ENCODE measurements at regions not wholly inside any gene's neighbourhood (a gene's known extent, or its start where the extent isn't known, plus 50 kb on each side); places are given as distances from the start of the nearest gene placed in this dataset.
"Not testable (repeated sequence)": the region's sequence is repeated elsewhere in the genome, so short reads cannot be mapped to it uniquely, and the experiment has no call there.

GRCh38 chr6:1473166-1473565 is 83.8 kb downstream of the FOXF2 start:
- ChIA-PET POLR2A (no interaction called here), CTCF (no interaction called here)
- DNase-seq = no peak
- Mint-ChIP-seq H3K4me3 (no peak overlapping the region), H3K9me3 (ENCODE audit: insufficient read depth) (no peaks in the 10 kb centered on the region), H3K27ac (no peak overlapping the region), H3K4me1 (ENCODE audit: low read depth) (peaks cover 3% of the 10 kb centered on the region), H3K27me3 (ENCODE audit: low read depth) (peaks cover 9% of the 10 kb centered on the region), H3K36me3 (ENCODE audit: low read depth) (no peaks in the 10 kb centered on the region)
- no peak for ATAC-seq

DNA sequence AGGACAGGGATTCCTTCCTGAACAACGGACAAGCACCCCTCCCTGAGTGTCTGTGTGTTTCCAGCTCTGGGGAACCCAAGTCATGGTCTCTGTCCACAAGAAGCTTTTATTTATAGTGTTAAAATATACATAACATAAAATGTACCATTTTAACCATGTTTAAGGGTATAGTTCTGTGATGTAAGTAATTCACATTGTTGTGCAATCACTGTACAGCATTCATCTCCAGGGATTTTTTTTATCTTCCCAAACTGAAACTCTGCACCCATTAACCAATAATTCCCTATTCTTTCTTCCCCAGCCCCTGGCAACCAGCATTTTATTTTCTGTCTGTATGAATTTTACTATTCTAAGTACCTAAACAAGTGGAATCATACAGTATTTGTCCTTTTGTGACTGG is 84.2 kb downstream of the FOXF2 start:
- Mint-ChIP-seq H3K4me3 (no peak overlapping the region), H3K36me3 (ENCODE audit: low read depth) (no peaks in the 10 kb centered on the region), H3K27ac (no peak overlapping the region), H3K4me1 (ENCODE audit: low read depth) (peaks cover 3% of the 10 kb centered on the region), H3K9me3 (ENCODE audit: insufficient read depth) (no peaks in the 10 kb centered on the region), H3K27me3 (ENCODE audit: low read depth) (peaks cover 12% of the 10 kb centered on the region)
- DNase-seq (no peak), ATAC-seq (no peak)
- ChIA-PET CTCF (no interaction called here), POLR2A (no interaction called here)

DNA sequence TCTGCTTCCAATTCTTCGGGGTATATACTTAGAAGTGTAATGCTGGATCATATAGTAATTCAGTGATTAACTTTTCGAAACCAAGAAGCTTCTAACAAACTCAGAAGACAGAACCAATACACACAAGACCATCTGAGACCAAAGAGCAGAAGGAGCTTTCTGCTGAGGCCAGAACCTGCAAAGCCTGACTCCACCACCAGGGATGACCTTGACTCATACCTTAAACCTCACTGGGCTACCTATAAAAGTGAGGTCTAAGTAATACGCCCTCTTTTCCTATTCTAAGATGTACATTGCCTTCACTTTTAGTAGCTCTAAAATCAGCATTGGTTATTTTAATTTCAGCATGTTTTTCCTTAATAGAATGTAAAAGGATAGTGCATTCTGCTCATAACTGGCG is 84.8 kb downstream of the FOXF2 start:
- no peak overlapping the region for H3K27ac Mint-ChIP-seq
- POLR2A ChIA-PET = no interaction called here
- no peaks in the 10 kb centered on the region for H3K9me3 Mint-ChIP-seq (ENCODE audit: insufficient read depth)
- peaks cover 3% of the 10 kb centered on the region for H3K4me1 Mint-ChIP-seq (ENCODE audit: low read depth)
- CTCF ChIA-PET = no interaction called here
- no peak overlapping the region for H3K4me3 Mint-ChIP-seq
- no peak for DNase-seq
- peaks cover 13% of the 10 kb centered on the region for H3K27me3 Mint-ChIP-seq (ENCODE audit: low read depth)
- H3K36me3 Mint-ChIP-seq (ENCODE audit: low read depth) = no peaks in the 10 kb centered on the region
- no peak for ATAC-seq

GRCh38 chr6:1475174-1475573 is 85.8 kb downstream of the FOXF2 start:
- Mint-ChIP-seq H3K27me3 (ENCODE audit: low read depth) (peaks cover 16% of the 10 kb centered on the region), H3K27ac (no peak overlapping the region), H3K36me3 (ENCODE audit: low read depth) (no peaks in the 10 kb centered on the region), H3K9me3 (ENCODE audit: insufficient read depth) (no peaks in the 10 kb centered on the region), H3K4me1 (ENCODE audit: low read depth) (peaks cover 2% of the 10 kb centered on the region), H3K4me3 (no peak overlapping the region)
- DNase-seq (no peak), ATAC-seq (no peak)
- ChIA-PET CTCF (no interaction called here), POLR2A (no interaction called here)

GRCh38 chr6:1477432-1478090 is 88.2 kb downstream of the FOXF2 start:
- ATAC-seq (no peak), DNase-seq (no peak)
- Mint-ChIP-seq H3K27me3 (ENCODE audit: low read depth) (peaks cover 13% of the 10 kb centered on the region), H3K9me3 (ENCODE audit: insufficient read depth) (no peaks in the 10 kb centered on the region), H3K27ac (no peak overlapping the region), H3K4me1 (ENCODE audit: low read depth) (no peaks in the 10 kb centered on the region), H3K36me3 (ENCODE audit: low read depth) (no peaks in the 10 kb centered on the region), H3K4me3 (no peak overlapping the region)
- CTCF ChIA-PET = no interaction called here
- POLR2A ChIA-PET = no interaction called here

DNA sequence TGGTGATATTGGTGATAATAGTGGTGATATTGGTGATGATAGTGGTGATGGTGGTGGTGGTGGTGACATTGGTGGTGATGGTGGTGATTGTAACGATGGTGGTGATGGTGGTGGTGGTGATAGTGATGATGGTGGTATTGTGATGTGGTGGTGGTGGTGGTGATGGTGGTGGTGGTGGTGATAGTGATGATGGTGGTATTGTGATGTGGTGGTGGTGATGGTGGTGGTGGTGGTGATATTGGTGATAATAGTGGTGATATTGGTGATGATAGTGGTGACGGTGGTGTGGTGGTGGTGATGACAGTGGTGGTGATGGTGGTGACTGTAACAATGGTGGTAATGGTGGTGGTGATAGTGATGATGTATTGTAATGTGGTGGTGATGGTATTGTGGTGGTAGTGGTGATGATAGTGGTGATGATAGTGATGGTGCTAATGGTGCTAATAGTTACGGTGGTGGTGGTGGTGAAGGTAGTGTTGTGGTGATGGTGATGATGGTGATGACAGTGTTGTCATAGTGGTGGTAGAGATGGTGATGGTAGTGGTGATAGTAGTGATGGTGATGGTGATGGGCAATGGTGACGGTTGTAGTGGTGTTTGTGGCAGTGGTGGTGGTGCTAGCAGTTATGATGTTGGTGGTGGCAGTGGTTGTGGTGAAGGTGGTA is 88.9 kb downstream of the FOXF2 start:
- H3K27me3 Mint-ChIP-seq (ENCODE audit: low read depth) = peaks cover 13% of the 10 kb centered on the region
- H3K36me3 Mint-ChIP-seq (ENCODE audit: low read depth); DNase-seq; H3K4me1 Mint-ChIP-seq (ENCODE audit: low read depth); H3K27ac Mint-ChIP-seq; H3K4me3 Mint-ChIP-seq; H3K9me3 Mint-ChIP-seq (ENCODE audit: insufficient read depth); POLR2A ChIA-PET; CTCF ChIA-PET; ATAC-seq: not testable (repeated sequence)

DNA sequence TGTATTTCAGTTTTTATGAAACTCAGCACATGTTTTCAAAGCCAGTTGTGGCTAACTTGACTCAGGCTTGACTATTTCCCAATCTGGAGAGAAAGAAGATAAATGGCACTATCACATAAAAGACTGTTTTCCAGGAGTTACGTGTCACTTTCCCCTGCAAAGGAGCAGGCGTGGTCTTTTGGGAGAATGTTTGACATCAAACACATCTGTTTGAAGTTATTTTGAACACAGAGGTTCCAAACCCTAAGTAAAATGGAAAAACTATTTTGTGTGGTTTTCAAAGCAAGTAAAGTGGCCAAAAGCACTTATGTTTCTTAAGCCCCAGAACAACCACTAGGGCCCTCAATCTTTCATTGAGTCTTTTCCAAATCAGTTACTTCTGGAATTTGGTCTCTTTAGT is 89.7 kb downstream of the FOXF2 start:
- no peak overlapping the region for H3K4me3 Mint-ChIP-seq
- H3K36me3 Mint-ChIP-seq (ENCODE audit: low read depth) = no peaks in the 10 kb centered on the region
- no peaks in the 10 kb centered on the region for H3K9me3 Mint-ChIP-seq (ENCODE audit: insufficient read depth)
- H3K27ac Mint-ChIP-seq = no peak overlapping the region
- no peak for ATAC-seq
- H3K4me1 Mint-ChIP-seq (ENCODE audit: low read depth) = no peaks in the 10 kb centered on the region
- ChIA-PET POLR2A (no interaction called here), CTCF (no interaction called here)
- DNase-seq = no peak
- peaks cover 16% of the 10 kb centered on the region for H3K27me3 Mint-ChIP-seq (ENCODE audit: low read depth)

- H3K4me1 Mint-ChIP-seq (ENCODE audit: low read depth) = no peaks in the 10 kb centered on the region
- POLR2A ChIA-PET = no interaction called here
- H3K4me3 Mint-ChIP-seq = no peak overlapping the region
- DNase-seq (no peak), ATAC-seq (no peak)
- CTCF ChIA-PET = no interaction called here
- H3K9me3 Mint-ChIP-seq (ENCODE audit: insufficient read depth) = no peaks in the 10 kb centered on the region
- H3K27ac Mint-ChIP-seq = no peak overlapping the region
- H3K36me3 Mint-ChIP-seq (ENCODE audit: low read depth) = no peaks in the 10 kb centered on the region
- H3K27me3 Mint-ChIP-seq (ENCODE audit: low read depth) = peaks cover 16% of the 10 kb centered on the region
Measured at GRCh38 chr6:1479601-1480221, 90.3 kb downstream of the FOXF2 start.

- Mint-ChIP-seq H3K36me3 (ENCODE audit: low read depth) (no peaks in the 10 kb centered on the region), H3K4me1 (ENCODE audit: low read depth) (no peaks in the 10 kb centered on the region), H3K4me3 (no peak overlapping the region), H3K27me3 (ENCODE audit: low read depth) (peaks cover 14% of the 10 kb centered on the region), H3K9me3 (ENCODE audit: insufficient read depth) (no peaks in the 10 kb centered on the region), H3K27ac (no peak overlapping the region)
- DNase-seq (no peak), ATAC-seq (no peak)
- ChIA-PET POLR2A (no interaction called here), CTCF (no interaction called here)
Measured at GRCh38 chr6:1481286-1481685, 91.9 kb downstream of the FOXF2 start.

DNA sequence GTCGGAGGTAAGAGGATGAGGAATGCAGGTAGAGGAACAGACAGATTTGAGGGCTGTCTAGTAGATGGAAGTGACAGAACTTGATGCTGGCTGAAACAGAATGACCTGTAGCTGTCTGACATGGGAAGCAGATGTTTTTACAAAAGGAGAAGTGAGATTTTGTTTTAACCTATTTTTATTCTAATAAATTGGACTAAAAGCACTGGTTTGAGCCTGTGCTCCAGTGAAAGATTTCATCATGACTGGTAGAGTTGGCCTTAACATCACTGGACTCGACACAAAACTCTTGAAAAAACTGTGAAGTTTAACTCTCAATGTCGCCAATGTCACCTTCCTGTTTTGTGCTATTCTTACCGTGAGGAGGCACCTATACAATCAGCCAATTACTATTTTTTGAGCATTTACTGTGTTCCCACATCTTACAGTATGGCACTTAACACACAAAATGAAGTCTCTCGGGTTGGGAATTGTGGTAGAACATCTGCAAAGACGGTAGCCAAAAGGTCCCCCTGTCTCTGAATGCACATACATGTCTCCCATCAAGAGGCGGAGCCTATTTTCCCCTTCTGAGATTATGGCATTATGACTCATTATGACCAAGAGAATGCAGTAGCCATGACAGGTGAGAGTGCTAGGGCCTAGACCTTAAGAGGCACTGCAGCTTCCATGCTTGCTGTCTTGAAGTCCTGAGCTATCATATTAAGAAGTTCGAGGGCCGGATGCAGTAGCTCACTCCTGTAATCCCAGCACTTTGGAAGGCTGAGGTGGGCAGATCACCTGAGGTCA is 93.2 kb downstream of the FOXF2 start:
- no peak for ATAC-seq
- POLR2A ChIA-PET = no interaction called here
- H3K4me3 Mint-ChIP-seq = no peak overlapping the region
- no peaks in the 10 kb centered on the region for H3K9me3 Mint-ChIP-seq (ENCODE audit: insufficient read depth)
- CTCF ChIA-PET = no interaction called here
- H3K27me3 Mint-ChIP-seq (ENCODE audit: low read depth) = peaks cover 16% of the 10 kb centered on the region
- H3K27ac Mint-ChIP-seq = no peak overlapping the region
- H3K4me1 Mint-ChIP-seq (ENCODE audit: low read depth) = no peaks in the 10 kb centered on the region
- H3K36me3 Mint-ChIP-seq (ENCODE audit: low read depth) = no peaks in the 10 kb centered on the region
- DNase-seq = no peak

DNA sequence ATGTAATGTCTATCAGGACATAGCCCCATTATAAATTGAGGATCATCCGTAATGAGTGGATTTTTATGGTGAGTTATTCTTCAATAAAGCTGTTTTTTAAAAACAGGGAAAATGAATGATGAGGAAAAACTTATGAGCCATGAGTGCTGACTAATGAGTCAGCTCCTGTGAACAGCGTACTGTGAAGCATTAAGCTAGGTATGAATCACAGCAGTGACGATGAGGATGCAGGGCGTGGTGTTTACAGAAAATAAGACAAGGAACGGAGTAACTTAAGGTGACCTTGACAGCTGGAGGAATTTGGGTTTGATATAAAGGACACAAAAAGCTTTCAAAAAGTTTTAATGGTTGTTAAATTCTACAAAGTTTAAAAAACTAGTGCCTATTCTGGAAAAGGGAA is 96.3 kb downstream of the FOXF2 start:
- Mint-ChIP-seq H3K4me1 (ENCODE audit: low read depth) (no peaks in the 10 kb centered on the region), H3K36me3 (ENCODE audit: low read depth) (no peaks in the 10 kb centered on the region), H3K4me3 (no peak overlapping the region), H3K9me3 (ENCODE audit: insufficient read depth) (no peaks in the 10 kb centered on the region), H3K27ac (no peak overlapping the region), H3K27me3 (ENCODE audit: low read depth) (peaks cover 7% of the 10 kb centered on the region)
- ATAC-seq (no peak), DNase-seq (no peak)
- ChIA-PET POLR2A (no interaction called here), CTCF (no interaction called here)

DNA sequence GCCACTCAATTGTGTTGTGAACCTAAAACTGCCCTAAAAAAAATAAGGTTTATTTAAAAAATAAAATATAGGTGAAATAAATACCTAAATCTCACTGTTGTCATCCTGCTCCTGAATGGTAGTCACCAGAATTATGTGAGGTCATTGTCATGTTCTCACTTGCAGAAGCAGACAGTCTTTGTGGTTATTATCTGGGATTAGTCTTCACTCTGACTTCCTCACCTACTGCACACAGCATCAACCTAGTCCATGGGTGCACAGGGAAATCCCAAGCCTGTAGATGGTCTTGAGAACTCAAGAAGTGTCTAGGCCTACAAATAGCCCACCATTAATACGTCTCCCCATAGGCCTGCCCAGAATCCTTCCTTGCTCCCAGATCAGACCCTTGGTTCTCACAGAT is 97.0 kb downstream of the FOXF2 start:
- H3K9me3 Mint-ChIP-seq (ENCODE audit: insufficient read depth) = no peaks in the 10 kb centered on the region
- no peak overlapping the region for H3K27ac Mint-ChIP-seq
- H3K4me1 Mint-ChIP-seq (ENCODE audit: low read depth) = no peaks in the 10 kb centered on the region
- no peak for DNase-seq
- H3K27me3 Mint-ChIP-seq (ENCODE audit: low read depth) = peaks cover 7% of the 10 kb centered on the region
- ChIA-PET CTCF (no interaction called here), POLR2A (no interaction called here)
- ATAC-seq = no peak
- H3K4me3 Mint-ChIP-seq = no peak overlapping the region
- H3K36me3 Mint-ChIP-seq (ENCODE audit: low read depth) = no peaks in the 10 kb centered on the region

Measured in activated CD8-positive, alpha-beta T cell treated with anti-CD3 and anti-CD28 coated beads, Interleukin-2, amount 10 ng/mL, durations not matched to agents 7 days and 5 days (primary cell).